ENCODE measurements at regions not wholly inside any gene's neighbourhood (a gene's known extent, or its start where the extent isn't known, plus 50 kb on each side); places are given as distances from the start of the nearest gene placed in this dataset.

DNA sequence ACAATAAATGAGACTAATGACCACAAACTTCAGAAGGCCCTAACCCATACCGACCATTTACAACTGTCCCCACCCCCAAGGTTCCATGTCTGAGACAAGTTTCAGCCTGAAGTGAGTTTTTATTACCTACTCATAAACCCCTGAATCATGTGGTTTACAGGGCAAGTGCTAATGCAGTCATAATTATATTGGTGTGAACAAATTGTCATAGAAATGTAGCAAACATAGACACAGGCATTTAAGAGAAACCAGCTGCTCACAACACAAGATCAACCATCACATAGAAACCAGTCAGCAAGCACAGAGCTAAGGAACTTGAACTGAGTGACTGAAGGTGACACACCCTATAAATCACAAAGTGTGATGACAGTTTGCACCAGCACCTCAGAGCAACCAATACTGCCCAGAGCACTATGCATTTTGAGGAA, 173.8 kb upstream of the MID1 start:
- TF ChIP-seq, protein P1, sequence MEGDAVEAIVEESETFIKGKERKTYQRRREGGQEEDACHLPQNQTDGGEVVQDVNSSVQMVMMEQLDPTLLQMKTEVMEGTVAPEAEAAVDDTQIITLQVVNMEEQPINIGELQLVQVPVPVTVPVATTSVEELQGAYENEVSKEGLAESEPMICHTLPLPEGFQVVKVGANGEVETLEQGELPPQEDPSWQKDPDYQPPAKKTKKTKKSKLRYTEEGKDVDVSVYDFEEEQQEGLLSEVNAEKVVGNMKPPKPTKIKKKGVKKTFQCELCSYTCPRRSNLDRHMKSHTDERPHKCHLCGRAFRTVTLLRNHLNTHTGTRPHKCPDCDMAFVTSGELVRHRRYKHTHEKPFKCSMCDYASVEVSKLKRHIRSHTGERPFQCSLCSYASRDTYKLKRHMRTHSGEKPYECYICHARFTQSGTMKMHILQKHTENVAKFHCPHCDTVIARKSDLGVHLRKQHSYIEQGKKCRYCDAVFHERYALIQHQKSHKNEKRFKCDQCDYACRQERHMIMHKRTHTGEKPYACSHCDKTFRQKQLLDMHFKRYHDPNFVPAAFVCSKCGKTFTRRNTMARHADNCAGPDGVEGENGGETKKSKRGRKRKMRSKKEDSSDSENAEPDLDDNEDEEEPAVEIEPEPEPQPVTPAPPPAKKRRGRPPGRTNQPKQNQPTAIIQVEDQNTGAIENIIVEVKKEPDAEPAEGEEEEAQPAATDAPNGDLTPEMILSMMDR (IDR thresholded peaks at IDR 0.05; ENCODE audit: low read depth, low read length, poor library complexity, severe bottlenecking) = no peak
- TF ChIP-seq EZH2phosphoT487 (IDR thresholded peaks at IDR 0.05; ENCODE audit: borderline replicate concordance, low read length) = no peak

Data from DOHH2 (cell line).